PC-9 (cell line): ENCODE measurements at regions not wholly inside any gene's neighbourhood (a gene's known extent, or its start where the extent isn't known, plus 50 kb on each side); places are given as distances from the start of the nearest gene placed in this dataset.

Source experiments
- CTCF ChIP-seq: fragments of 200-600 bp; sonication (generic); conservative IDR thresholded peaks from 2 replicates; pipeline ENCODE4 v1.6.1; 2017; ENCODE audit warnings: mixed run types, antibody characterized with exemption, mild to moderate bottlenecking, moderate library complexity
- EZH2 ChIP-seq: fragments of 200-600 bp; sonication (generic); IDR thresholded peaks from 2 replicates; pipeline ENCODE4 v1.8.0; 2017; ENCODE audit warnings: antibody characterized with exemption, low read depth

- no peak for TF ChIP-seq CTCF
- TF ChIP-seq EZH2 = no peak
These were observed 178.1 kb upstream of the PPP2R2D start for GRCh38 chr10:131722525-131723264.
